ENCODE measurements at regions not wholly inside any gene's neighbourhood (a gene's known extent, or its start where the extent isn't known, plus 50 kb on each side); places are given as distances from the start of the nearest gene placed in this dataset.

DNA sequence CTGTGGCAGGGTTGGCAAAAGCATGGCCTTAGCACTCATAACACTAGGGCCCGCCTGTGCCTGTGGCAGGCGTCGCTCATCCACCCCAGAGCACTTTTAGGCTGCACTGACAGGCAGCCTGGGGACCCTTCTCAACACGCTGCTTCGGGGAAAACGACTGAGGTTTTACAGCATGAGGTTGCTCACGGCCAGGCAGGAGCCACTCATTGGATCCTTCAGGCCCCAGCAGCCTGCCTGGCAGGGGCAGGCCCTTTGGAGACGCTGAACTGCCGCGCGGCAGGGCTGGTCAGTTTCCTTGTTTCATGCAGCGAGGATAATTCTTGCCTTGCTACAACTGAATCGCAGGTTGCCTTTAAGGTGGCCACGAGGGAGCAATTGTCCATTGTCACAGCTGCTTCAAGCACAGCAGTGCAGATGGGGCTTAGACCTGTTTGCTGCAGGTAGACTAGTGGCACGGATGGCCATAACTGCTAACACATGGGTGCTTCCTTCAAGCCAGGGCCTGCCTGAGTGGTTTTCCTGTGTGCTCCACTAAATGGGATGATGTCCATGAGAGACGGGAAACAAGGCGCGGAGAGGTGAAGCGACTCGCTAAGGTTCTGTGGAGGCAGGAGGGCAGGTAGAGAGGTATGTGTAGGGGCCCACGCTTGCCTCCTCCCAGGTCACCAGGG, 49.9 kb upstream of the HS6ST1 start:
- peak; percentile 27 for DNase-seq

DNA sequence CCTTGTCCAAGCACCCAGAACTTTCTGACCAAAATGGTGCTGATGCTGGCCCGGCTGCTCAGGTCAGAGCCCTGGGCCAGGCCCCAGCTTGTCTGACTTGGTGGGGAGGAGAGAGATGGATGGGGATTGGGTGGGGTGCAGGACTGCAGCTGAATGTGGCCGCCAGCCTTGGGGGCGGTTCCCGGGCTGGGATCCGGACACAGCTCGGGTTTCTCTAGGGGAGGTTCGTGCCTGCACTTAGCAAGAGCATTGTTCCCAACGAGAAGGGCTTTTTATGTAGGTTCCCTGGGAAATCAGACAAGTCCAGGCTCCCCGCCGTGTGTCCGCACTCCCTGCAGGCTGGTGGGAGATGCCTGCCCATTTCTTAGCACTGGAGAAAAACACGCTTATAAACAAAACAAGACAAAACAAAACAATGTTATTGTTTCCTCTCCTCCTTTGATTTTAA, 50.5 kb upstream of the HS6ST1 start:
- no peak for DNase-seq

DNA sequence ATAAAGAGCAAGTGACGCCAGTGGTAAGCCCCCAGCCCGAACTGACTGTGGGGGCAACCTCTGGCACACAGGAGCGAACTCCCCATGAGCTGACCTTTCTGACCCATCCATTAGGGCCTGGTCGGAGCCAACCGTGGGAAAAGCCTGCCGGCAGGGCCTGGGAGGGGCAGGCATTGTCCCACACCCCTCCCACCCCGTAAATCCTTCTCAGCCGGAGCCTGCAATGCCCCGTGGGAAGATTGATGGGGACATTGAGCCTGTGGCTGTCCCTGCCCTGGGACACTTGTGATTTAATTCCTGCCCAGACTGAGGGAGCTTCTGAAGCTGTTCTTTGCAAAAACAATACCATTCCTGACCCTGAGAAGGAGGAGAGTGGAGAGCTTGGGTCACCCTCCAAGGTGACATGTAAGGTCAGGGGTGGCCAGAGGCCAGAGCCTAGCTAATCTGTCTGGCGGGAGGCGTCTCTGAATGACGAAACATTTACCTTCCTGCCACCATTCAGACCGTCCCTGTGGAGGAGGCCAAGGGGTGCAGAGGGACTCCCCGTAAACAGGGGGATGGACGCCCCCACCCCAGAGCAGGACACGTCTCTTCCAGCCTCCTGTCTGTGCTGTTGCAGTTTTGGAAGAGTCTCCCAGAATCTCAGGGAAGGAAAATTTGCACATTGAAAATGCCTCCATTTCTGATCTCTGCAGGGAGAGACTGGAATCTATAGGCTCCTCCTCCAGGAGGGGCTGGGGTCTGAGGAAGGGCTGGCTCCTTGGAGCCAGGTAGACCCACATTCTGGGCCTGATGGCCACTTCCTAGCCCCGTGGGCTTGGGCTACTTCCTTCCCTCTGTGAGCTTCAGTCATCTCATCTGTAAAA, 51.2 kb upstream of the HS6ST1 start:
- DNase-seq = no peak

DNA sequence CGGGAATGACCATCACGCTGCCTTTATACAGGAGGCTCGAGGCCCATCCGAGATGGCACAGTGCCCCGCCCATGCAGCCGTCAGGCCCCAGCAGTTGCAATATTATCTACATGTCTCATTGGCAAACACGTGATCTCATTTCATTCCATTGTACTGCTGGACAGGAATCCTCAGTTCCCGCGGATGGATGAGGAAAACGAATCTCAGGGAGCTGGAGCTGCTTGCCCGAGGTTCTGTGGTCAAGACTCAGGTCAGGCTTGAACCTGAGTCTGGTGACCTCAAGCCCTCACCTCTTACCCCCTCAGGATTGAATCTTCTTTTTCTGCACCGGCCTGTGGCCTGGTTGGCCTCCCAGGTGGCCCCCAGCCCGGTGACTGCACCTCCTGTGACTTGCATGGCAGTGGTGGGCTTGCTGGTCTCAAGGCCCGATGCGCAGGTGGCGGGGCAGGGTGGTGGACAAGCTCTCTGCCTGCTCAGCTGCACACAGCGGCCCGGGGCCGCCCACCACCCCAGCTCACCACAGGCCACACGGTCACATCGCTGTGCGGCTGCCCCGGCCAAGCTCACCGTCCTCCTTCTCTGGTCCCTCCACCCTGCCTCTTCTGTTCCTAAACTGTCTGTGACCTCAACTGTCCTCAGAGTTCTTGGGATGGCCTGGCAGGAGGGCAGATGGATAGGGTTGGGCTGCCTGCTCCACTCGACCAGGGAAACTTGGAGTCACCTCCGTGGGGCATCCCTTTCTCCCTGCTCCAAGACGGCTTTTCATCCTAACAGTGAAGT, 52.0 kb upstream of the HS6ST1 start:
- no peak for DNase-seq

DNA sequence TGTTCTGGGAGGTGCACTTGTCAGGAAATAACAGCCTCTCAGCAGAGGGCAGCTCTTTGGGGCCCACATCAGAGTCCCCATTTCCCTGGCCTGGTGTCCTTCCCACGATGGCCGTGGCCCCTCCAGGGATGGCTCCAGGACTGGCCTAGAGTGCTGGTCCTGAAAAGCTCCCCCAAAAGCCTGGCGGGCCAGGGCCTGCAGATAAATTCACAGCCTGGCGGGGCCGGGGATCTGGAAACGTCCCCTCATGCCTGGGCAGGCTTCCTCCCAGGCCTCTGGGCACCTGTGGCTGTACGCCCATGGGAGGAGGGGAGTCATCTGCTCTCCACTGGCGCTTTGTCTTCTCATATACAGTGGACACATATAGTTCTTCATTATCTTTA, 52.6 kb upstream of the HS6ST1 start:
- DNase-seq = no peak

DNA sequence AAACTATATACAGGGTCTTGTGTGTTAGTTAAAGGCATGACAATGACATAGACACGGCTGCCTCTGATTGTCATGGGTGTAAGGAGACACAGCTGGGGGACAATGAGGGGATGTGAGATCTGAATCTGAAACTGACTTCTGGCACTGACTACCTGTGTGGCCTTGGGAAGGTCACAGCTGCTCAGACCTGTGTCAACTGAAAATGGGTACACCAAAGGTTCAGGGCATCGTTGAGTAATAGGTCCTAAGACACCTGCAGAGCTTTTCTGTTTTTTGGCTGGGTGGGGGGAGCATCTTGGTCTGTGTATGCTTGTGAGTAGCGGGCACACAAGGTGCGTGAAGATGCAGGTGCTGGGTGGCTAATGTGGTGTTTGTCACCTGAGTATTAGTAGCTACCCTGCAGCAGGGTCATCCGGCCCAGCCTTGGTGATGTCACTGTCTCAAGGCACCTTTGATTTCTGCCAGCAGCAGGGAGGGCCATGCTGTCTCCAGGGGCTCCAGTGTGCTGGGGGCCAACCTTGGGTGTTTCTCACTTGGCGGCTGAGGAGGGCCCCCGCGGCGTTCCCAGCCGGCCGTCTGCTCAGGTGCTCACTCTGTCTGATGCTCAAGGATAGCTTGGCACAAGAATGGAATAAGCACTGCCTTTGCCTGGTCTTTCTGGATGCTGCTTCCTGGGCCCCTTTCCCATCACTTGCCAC, 53.1 kb upstream of the HS6ST1 start:
- no peak for DNase-seq

DNA sequence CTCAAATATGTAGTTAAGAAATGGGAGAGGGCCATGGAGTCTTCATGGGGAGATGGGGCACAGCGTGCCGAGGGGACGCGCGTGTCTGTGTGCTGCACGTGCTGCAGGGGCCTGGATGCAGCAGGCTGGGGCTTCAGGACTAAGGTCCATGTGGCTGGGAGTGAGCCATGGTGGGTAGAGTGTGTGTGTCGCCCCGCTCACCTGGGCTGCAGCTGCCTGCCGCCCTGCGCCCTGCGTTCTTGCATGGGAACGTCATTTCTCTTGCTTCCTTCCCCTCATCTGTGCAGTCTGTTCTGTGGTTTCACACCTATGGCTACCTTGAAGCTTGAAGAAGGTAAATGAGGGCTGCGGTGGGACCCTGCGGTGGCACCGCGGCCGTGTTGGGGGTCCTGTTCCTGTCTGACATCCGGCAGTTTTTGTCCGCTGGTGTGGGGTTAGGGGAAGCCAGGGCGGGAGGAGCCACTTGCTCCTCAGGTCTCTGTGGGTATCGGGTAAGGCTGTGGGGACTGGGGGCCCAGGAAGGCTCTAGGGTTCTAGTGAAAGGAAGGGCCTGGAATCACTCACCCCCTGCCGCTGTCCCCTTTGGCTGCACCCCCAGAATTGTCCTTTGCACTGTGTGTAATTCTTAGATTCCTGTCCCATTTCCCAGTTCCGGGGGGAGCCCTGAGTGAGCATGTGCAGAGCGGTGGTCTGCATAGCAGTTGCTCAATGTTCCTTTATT, 54.1 kb upstream of the HS6ST1 start:
- DNase-seq = no peak

DNA sequence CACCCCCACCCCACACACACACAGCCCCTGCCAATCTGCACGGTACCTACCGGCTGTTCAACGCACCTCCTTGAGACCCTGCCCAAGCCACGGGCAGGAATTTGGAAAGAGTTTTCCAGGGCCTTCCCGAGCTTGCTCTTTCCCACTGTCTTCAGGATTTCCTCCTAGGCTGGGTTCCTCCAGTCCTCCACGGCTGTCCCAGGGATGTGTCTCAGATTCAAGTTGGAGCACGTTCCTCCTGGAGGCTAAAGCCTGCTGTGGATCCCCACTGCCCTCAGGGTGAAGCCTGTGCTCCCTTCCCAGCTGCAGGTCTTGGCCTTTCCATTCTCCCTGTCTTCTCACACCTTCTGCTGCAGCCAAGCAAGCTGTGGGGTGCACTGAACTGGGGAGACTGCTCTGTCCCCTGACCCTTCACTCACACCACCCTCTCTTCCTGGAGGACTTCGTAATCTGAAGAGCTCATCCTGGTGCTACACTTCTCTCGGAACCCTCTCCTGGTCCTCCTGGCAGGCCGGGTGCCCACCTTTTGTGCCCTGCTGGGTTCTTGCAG, 54.9 kb upstream of the HS6ST1 start:
- DNase-seq = no peak

DNA sequence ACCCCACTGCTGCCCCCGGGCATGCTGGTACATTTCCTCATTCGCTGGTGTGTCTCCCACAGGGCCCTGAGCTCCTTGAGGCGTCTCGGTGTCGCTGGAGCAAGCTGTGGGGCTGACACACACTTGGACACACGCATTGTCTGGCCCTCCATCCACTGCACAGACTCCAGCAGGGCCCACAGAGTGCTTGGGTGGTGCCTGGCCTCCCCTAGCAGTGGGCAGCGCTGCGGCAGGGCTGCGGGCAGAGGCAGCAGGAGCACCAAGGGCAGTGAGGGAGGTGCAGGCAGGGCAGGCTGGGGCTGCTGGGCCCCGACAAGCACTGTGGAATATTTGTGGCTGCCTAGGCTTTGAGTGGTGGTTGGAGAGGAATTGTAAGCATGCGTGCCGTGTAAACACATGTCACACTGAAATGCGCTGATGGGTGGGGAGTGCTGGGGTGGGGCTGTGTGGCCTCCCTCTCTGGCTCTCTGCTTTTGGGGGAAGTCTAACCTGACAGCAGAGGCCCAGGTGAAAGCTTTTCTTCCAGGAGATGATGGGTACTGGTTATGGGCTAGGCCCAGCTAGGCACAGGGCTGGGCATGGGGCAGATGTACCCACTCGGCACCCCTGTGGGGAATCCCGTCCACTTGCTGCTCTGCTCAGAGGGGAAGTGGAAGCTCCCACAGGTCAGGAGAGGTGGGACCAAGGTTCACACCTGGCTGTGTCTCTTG, 55.5 kb upstream of the HS6ST1 start:
- no peak for DNase-seq

DNA sequence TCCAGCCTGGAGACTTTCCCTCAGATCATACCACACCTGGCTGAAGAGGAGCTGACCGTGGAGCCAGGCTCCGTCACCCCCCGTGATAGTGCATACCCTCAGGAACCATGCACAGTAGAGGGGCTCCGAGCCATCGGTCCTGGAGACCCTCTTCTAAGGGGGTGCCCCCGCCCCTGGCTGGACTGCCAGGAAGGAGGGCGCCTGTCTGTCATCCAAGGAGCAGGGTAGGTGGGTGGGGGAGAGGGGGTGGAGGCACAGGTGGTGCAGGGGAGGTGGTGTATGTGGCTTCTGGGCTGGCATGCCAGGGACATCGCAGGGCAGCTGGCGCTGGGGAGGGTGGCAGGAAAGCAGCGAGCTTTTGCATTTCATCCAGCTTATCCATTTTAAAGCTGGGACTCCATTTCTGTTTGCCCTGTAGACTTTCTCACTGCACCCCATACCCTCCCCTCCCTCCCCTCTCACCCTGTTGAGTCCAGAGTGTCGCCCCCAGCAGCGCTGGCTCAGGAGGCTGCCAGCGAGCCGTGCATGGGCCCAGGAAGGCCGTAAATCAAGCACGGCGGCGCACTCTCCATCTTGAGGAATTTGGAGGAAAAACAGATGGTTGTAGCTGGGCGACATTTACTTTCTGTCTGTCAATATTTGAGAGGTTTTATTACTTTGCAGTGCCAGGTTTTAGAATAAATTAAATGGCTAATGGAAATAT, 56.2 kb upstream of the HS6ST1 start:
- no peak for DNase-seq

DNA sequence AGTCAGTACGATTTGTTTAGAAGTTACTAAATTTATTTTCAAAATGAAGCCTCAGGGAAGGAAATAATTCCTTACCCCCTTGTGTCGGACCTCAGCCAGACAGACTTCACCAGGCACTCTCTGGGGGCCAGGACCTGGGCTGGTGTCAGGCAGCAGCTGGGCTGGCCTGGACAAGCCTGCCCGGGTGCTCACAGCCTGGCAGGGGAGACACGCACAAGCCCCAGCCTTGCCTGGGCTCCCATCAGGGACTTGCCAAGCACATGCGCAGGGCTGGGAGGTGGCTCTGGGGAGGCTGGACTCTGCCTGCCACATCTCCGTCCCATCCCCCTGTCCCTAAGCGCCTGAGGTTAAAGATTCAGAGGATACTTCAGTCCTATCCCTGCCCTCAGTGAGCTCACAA, 56.8 kb upstream of the HS6ST1 start:
- no peak for DNase-seq

DNA sequence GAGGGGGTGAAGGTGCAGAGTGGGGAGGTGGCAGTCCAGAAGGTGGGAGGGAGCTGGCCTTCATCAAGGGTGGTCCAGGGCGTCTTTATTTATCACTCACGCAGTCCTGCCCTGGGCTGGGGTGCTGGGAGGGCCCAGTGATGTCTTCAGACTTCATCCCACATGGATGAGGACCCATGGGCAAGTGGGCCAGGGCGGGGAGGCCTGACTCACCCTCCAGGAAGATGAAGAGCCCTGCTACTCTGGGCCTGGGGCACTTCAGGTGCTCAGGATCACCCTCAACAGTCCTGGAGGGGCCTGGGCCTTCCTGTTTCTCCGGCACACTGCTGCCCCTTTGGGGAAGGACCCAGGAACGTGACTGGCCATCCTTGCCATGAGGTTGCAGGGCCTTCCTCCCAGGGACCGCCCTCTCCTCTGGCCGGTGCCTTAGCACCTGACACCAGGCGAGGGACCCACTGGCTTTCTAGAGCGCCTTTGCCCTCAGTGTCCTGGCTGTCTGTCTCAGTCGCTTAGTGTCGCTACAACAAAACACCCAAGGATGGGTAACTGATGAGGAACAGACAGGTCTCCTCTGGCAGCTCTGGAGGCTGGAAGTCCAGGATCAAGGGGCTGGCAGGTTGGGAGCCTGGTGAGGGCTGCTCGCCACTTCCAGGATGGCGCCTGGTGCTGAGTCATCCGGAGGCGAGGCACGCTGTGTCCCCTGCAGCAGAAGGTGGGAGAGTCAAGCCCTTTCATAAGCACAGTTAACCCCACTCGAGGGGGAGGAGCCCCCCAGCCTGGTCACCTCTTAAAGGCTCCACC, 57.8 kb upstream of the HS6ST1 start:
- no peak for DNase-seq

DNA sequence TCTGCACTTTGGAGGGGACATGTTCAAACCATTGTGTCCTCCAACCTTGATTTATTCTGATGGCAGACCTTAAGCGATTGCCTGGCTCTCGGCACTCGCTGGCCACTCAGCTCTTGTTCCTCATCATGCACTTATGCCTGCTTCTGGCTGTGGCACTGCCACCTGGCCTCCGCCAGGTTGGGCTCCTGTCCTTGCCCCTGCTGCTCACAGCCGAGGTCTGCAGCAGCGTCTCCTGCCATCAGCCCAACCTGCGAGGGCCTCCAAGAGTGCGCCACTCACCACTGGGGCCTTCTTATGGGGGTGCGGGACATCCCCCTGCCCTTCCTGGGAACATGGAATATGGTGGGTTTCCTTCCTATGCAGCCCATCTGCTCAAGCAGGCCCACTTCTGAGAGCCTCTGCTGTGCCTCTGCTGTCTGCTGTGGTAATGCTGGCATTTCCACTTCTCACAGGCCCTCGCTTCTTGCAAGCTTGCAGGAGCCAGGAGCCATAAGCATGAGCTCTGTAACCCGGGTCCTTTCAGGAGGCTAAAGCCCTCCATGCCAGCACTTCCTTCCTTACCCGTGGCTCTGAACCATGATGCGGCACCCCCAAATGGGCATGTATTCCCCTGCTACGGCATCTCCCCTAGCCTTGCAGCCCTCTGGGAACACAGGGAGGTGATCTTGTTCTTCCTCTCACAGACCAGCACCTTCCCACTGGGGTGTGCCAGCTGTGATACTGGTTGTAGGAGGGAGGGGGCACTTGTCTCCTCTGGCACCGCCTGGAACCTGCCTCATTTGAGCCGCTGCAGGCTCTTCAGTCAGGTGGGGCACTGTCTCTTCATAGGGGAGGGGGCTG, 58.6 kb upstream of the HS6ST1 start:
- no peak for DNase-seq

DNA sequence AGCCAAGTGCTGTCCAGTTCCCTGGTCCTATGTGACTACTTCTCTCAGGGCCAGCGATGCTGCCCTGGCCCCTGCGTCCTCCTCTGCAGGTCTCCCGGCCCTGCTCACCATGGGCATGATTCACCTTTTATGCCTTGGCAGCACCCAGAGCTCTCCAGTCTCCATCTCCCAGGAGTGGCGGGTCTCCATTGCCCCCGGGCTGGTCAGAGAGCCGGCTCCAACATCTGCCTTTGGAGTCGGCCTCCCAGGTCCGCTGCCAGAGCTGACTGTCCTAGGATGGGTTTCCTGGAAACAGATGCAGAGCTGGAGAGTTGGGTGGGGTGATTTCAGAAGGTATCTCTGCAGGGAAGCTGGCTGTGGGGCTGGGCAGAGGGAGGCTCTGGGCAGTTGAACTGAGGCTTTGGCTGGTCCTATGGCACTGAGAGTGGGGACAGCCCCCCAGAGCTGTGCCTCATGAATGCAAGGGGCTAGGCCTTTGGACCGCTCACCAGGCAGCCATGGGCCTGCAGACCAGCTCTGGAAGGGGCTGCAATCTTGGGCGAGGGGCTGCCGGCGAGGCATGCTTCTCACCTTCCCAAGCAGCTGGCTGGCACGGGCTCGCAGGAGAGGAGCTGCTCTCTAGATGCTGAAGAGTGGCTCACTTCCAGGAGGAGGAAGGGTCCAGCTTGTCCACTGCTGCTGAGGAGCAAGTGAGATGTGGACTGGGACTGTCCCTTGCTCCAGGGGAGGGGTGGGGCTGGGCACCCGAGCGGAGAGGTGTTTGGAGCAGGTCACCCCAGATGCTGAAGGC, 59.8 kb upstream of the HS6ST1 start:
- no peak for DNase-seq

DNA sequence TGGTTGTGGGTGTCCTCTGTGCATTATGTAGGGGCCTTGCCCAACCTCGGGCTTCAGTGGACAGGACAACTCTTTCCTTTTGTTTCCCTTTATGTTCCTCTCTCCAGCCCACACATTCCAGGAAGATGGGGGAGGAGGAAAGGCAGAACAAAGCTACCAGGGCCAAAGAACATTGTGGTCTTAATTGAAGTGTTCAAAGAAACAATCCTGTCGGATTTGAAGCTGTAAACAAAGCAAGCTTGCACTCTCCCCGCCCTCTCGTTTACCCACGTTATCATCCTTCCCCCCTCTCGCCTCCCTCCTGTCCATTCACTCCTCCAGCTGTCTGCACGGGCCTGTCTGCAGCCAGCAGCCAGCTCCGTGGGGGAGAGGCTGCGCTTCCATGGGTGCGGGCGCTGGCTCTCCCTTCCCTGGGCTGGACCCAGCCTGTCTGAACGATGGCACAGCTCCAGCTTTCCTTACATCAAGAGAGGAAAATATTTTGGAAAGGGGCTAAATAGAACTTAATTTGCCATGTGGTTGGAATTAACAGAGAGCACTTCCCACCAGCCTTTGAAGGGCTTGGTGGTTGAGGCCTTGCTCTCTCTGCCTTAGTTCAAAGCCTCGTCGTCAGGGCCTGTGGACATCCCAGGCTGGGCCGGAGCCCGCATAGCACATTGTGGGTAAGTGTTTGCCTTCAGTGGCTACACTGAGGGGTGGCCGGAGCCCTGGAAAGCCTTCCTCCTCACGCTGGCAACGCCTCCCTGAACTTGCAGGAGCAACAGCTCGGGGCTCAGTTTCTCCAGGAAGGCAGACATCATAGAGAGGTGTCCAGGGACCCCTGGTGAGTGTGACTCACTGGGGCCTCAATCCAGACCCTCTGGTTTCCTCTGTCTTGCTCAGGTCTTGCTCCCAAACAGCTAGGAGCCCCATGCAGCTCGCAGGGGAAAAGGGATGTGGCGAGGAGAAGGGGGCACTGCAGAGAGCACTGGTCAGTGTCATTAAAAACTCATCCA, 60.6 kb upstream of the HS6ST1 start:
- no peak for DNase-seq

DNA sequence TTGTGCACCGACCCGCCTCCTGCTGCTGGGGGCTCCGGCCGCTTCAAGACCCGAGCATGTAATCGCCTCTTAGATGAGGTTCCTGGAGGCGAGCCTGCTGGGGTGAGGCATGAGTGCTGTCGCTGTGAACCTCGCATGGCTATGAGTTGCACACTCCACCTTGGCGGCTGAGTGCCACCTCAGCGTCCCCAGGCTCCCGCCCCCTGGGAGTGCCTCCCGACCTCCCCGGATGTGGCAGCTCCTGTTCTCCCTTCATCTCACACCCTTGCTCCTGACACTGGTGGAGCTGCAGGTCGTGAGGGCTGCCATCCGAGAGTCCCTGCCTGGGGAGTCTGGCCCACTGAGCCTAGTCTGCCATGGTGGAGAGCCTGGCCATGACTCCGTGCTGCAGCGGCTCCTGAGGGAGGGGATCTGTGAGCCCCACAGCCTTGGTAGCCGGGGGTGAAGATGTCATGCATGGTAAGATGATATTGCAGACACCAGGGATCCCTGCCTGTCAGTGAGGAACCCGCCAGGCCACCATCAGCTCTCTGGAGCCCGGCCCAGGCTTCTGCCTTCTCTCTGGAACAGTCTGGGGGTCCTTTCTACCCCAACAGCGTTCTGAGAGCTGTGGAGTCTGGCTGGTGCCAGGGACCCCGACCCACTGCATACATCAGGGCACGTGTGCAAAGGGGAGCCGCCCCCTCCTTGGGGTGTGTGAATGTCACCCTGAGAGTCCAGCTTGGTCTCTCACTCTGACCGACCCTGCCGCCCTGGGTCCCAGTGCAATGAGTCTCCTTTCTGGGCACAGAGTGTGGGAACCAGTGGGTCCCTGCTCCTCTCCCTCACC, 61.6 kb upstream of the HS6ST1 start:
- no peak for DNase-seq

Data from DMS153 (cell line).